OCI-LY7 (cell line): ENCODE measurements at regions not wholly inside any gene's neighbourhood (a gene's known extent, or its start where the extent isn't known, plus 50 kb on each side); places are given as distances from the start of the nearest gene placed in this dataset.

Experiments
- EZH2phosphoT487 ChIP-seq: fragments of 200-600 bp; sonication (generic); IDR thresholded peaks from 2 replicates; pipeline ENCODE4 v1.6.1; 2018; ENCODE audit warnings: low read depth, borderline replicate concordance, mild to moderate bottlenecking, mixed run types, antibody characterized with exemption, low read length, moderate library complexity, mixed read lengths
- TF ChIP-seq, protein P1 (sequence below): fragments of 200-600 bp; sonication (generic); conservative IDR thresholded peaks from 2 replicates; pipeline ENCODE4 v1.5.1; 2014; ENCODE audit warnings: mild to moderate bottlenecking, antibody characterized with exemption, low read length, moderate library complexity, mixed read lengths

GRCh38 chr3:34724916-34725499, 914.3 kb upstream of the ARPP21 start:
- TF ChIP-seq, protein P1, sequence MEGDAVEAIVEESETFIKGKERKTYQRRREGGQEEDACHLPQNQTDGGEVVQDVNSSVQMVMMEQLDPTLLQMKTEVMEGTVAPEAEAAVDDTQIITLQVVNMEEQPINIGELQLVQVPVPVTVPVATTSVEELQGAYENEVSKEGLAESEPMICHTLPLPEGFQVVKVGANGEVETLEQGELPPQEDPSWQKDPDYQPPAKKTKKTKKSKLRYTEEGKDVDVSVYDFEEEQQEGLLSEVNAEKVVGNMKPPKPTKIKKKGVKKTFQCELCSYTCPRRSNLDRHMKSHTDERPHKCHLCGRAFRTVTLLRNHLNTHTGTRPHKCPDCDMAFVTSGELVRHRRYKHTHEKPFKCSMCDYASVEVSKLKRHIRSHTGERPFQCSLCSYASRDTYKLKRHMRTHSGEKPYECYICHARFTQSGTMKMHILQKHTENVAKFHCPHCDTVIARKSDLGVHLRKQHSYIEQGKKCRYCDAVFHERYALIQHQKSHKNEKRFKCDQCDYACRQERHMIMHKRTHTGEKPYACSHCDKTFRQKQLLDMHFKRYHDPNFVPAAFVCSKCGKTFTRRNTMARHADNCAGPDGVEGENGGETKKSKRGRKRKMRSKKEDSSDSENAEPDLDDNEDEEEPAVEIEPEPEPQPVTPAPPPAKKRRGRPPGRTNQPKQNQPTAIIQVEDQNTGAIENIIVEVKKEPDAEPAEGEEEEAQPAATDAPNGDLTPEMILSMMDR, result no peak
- TF ChIP-seq EZH2phosphoT487, result no peak
